Heart right ventricle (tissue), 16 donors: ENCODE measurements at regions not wholly inside any gene's neighbourhood (a gene's known extent, or its start where the extent isn't known, plus 50 kb on each side); places are given as distances from the start of the nearest gene placed in this dataset.

Experiments
- ATAC-seq, 8 donors: fragments of 200-7000 bp; cut with Tn5 transposase; one replicate each; pipeline ENCODE4 v1.9.1; 2020; ENCODE audit warnings: mild to moderate bottlenecking in 8 of 8, moderate library complexity in 8 of 8, moderate number of reproducible peaks in 1 of 8
- DNase-seq, 2 donors: peaks; one replicate each; pipeline ENCODE4 v3.0.0-alpha.2; 2020
- H3K27ac ChIP-seq, 10 donors: fragments of 200-600 bp; sonication (generic) in 2 of 10; one replicate each; pipeline versions ENCODE4 v1.5.0 to v1.8.0; 2020 to 2022; ENCODE audit warnings: mild to moderate bottlenecking in 3 of 10
- H3K27me3 ChIP-seq, 7 donors: fragments of 200-600 bp; one replicate each; pipeline ENCODE4 v1.8.0; 2021 to 2022; ENCODE audit warnings: mild to moderate bottlenecking in 2 of 7
- H3K36me3 ChIP-seq, 9 donors: fragments of 200-600 bp; sonication (generic) in 1 of 9; one replicate each; pipeline versions ENCODE4 v1.5.0 to v1.8.0; 2020 to 2022; ENCODE audit warnings: mild to moderate bottlenecking in 2 of 9
- H3K4me1 ChIP-seq, 9 donors: fragments of 200-600 bp; sonication (generic) in 1 of 9; one replicate each; pipeline versions ENCODE4 v1.5.0 to v1.8.0; 2020 to 2022; ENCODE audit warnings: mild to moderate bottlenecking in 4 of 9
- H3K4me3 ChIP-seq, 10 donors: fragments of 200-600 bp; sonication (generic) in 2 of 10; one replicate each; pipeline versions ENCODE4 v1.5.0 to v1.8.0; 2020 to 2022; ENCODE audit warnings: mild to moderate bottlenecking in 7 of 10, moderate library complexity in 2 of 10
- H3K9me3 ChIP-seq, 11 donors: fragments of 200-600 bp in 10 of 11; sonication (generic) in 2 of 11; one replicate each; pipeline versions ENCODE4 v1.5.0 to v1.8.0; 2013 to 2022; ENCODE audit warnings: mild to moderate bottlenecking in 2 of 11, control low read depth in 1 of 11, moderate library complexity in 1 of 11
- WGBS, 2 donors: extraction: QIAGEN DNeasy Blood & Tissue Kit; methylation state at CpG; one replicate each; pipeline ENCODE4 v1.1.7; 2013; ENCODE audit warnings: inconsistent platforms in 1 of 2; 5-methylcytosine and 5-hydroxymethylcytosine counted together
- intact Hi-C, 10 donors: fragments of 100-400 bp; cut with DNase I; formaldehyde crosslinking; loops; one replicate each; pipeline versions ENCODE4 v1.11.1 to v1.14.2; 2022
- TF ChIP-seq, protein P1 (sequence below), 9 donors: fragments of 200-600 bp; sonication (generic) in 2 of 9; IDR thresholded peaks; one replicate each; pipeline versions ENCODE4 v1.5.0 to v1.8.0; 2021 to 2022; ENCODE audit warnings: antibody characterized with exemption in 9 of 9, mild to moderate bottlenecking in 5 of 9, moderate library complexity in 1 of 9
- donor health status: Arrhythmogenic right ventricular cardiomyopathy.
- donor health status: ischemic (EF 13 %, LVEDD 7.1; RV severe dilation, severe dysfunction).
- donor health status: healthy with polysubstance abuse.
- donor health status: DM: no; HTN: yes; CAD: no.
- donor health status: DM: no; HTN: no; CAD: no.
- donor health status: ischemic (EF 25% LVEDD 6.9; RV normal size, moderate dysfunction).
- donor health status: ischemic (EF 25% LVEDD 5.7; RV mildly dilated, moderate dysfunction).
- donor health status: healthy.
- donor health status: DM: yes; HTN: yes; CAD: no.
- donor health status: Ischemic cardiomyopathy.
- donor health status: ischemic (EF 35%, LVEDD 5.7; RV mildly dilated, moderate dysfunction).
- donor health status: nonischemic (EF 11% LVEDD 7.7; RV severe dilation, severe dysfunction).
- donor health status: DM: yes; HTN: yes; CAD: no.
- donor health status: PGD.
- donor health status: ischemic (EF 29% LVEDD 5.4; RV normal size, mild dysfunction).
- donor health status: nonischemic (EF 23%, LVEDD 6.1; RV moderate dilation, normal function).

DNA sequence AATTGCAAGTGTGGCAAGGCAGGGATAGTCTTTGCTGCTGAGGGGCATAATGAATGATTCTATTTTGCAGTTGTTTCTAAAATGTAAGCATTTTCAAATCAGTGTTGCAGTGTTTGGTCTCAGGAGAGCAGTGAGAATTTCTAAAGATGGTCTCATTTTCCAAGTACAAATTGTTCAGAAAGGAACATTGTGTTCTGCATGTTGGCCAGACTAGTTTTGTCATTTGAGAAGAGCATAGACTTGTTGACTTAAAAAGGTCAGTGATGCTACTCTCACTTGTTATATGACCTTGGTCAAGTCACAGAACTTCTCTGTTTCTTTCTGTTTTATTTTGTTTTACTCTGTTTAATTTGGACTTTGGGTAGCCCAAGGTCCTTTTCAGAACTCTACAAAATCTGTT lies 344.6 kb downstream of the OSTF1 start:
- Histone ChIP-seq H3K9me3 (no peaks in the 10 kb centered on the region), H3K36me3 (no peaks in the 10 kb centered on the region), H3K4me3 (no peak overlapping the region), H3K27ac (peak overlapping the region in 5 of 10 donors; percentile 26 to 66 (median 54)), H3K4me1 (peaks cover 0 to 36% (median 13%) of the 10 kb centered on the region in 9 donors), H3K27me3 (peaks cover 0 to 5% (median 0%) of the 10 kb centered on the region in 7 donors)
- intact Hi-C loops = loop anchor here in 1 of 10 donors (1.0 kb wide), 1 partner anchor 57 kb away; no protein-coding TSS in a partner anchor
- DNase-seq = no peak
- TF ChIP-seq, protein P1, sequence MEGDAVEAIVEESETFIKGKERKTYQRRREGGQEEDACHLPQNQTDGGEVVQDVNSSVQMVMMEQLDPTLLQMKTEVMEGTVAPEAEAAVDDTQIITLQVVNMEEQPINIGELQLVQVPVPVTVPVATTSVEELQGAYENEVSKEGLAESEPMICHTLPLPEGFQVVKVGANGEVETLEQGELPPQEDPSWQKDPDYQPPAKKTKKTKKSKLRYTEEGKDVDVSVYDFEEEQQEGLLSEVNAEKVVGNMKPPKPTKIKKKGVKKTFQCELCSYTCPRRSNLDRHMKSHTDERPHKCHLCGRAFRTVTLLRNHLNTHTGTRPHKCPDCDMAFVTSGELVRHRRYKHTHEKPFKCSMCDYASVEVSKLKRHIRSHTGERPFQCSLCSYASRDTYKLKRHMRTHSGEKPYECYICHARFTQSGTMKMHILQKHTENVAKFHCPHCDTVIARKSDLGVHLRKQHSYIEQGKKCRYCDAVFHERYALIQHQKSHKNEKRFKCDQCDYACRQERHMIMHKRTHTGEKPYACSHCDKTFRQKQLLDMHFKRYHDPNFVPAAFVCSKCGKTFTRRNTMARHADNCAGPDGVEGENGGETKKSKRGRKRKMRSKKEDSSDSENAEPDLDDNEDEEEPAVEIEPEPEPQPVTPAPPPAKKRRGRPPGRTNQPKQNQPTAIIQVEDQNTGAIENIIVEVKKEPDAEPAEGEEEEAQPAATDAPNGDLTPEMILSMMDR (IDR thresholded peaks at IDR 0.05) = no peak
- ATAC-seq = peak in 7 of 8 donors; percentile 23 to 79 (median 59)

- intact Hi-C loops = no loop called here
- Histone ChIP-seq H3K4me1 (no peaks in the 10 kb centered on the region), H3K27me3 (no peaks in the 10 kb centered on the region), H3K36me3 (no peaks in the 10 kb centered on the region), H3K27ac (no peak overlapping the region), H3K9me3 (peaks cover 0 to 4% (median 0%) of the 10 kb centered on the region in 11 donors), H3K4me3 (no peak overlapping the region)
- TF ChIP-seq, protein P1 (IDR thresholded peaks at IDR 0.05) = no peak
- WGBS, 2 donors = 77 to 82% methylated on average over 2 of the region's 2 CpGs
- DNase-seq = no peak
- no peak for ATAC-seq
These were observed 350.4 kb downstream of the OSTF1 start for GRCh38 chr9:75438716-75439115.

GRCh38 chr9:75440914-75441313 lies 352.6 kb downstream of the OSTF1 start:
- H3K4me1 ChIP-seq = peaks cover 0 to 5% (median 0%) of the 10 kb centered on the region in 9 donors
- H3K36me3 ChIP-seq = no peaks in the 10 kb centered on the region
- H3K27ac ChIP-seq = no peak overlapping the region
- TF ChIP-seq, protein P1 (IDR thresholded peaks at IDR 0.05) = no peak
- intact Hi-C loops = no loop called here
- peaks cover 0 to 4% (median 0%) of the 10 kb centered on the region in 11 donors for H3K9me3 ChIP-seq
- no peaks in the 10 kb centered on the region for H3K27me3 ChIP-seq
- ATAC-seq (no peak), DNase-seq (no peak)
- no peak overlapping the region for H3K4me3 ChIP-seq
- WGBS, 2 donors = 78 to 81% methylated on average over 4 of the region's 4 CpGs

- H3K9me3 ChIP-seq = peaks cover 0 to 4% (median 0%) of the 10 kb centered on the region in 11 donors
These were observed 356.8 kb downstream of the OSTF1 start for GRCh38 chr9:75445144-75445543.

More at GRCh38 chr9:75445144-75445543, 356.8 kb downstream of the OSTF1 start:
- Histone ChIP-seq H3K4me1 (peaks cover 0 to 26% (median 6%) of the 10 kb centered on the region in 9 donors), H3K27me3 (no peaks in the 10 kb centered on the region), H3K27ac (no peak overlapping the region), H3K36me3 (no peaks in the 10 kb centered on the region), H3K4me3 (no peak overlapping the region)
- ATAC-seq (no peak), DNase-seq (no peak)
- intact Hi-C loops = no loop called here
- TF ChIP-seq, protein P1 (IDR thresholded peaks at IDR 0.05) = no peak
